Esophagus squamous epithelium (tissue), 4 donors: ENCODE measurements at regions not wholly inside any gene's neighbourhood (a gene's known extent, or its start where the extent isn't known, plus 50 kb on each side); places are given as distances from the start of the nearest gene placed in this dataset.

Source experiments
- POLR2A ChIP-seq, 4 donors: fragments of 450-650 bp; IDR thresholded peaks; one replicate each; pipeline ENCODE4 v1.6.1; 2017; ENCODE audit warnings: antibody characterized with exemption in 4 of 4, mild to moderate bottlenecking in 4 of 4, moderate library complexity in 3 of 4
- TF ChIP-seq, protein P1 (sequence below), 6 experiments: fragments of 450-650 bp in 4 of 6; fragments of 200-600 bp in 2 of 6; sonication (generic) in 2 of 6; IDR thresholded peaks; one replicate each; pipeline ENCODE4 v1.5.1; 2016 to 2019; ENCODE audit warnings: antibody characterized with exemption in 6 of 6, mild to moderate bottlenecking in 4 of 6, moderate library complexity in 4 of 6

DNA sequence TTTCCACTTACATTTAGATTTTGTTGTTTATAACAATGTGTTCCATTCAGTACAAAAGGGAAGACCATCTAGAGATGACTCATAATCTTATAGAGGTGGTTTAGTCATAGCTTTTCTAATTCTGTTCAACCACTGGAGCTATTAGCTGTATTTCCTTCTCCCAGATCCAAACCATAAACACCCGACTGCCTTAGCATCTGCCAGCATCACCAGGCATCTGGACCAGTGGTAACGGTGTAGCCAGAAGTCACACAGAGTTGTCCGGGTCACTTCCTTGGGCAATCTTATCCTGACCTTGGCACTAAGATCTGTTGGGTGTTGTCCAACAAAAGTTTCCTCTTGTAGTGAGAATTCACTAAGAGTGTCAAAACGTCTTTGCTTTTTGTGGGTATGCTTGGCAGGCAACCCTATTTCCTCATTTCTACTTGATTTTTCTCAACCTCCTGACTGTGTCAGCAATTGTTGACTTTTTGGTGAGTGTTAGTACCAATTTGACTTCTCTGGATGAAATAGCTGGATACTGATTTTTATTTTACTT lies 372.1 kb upstream of the B3GALT2 start:
- TF ChIP-seq, protein P1, sequence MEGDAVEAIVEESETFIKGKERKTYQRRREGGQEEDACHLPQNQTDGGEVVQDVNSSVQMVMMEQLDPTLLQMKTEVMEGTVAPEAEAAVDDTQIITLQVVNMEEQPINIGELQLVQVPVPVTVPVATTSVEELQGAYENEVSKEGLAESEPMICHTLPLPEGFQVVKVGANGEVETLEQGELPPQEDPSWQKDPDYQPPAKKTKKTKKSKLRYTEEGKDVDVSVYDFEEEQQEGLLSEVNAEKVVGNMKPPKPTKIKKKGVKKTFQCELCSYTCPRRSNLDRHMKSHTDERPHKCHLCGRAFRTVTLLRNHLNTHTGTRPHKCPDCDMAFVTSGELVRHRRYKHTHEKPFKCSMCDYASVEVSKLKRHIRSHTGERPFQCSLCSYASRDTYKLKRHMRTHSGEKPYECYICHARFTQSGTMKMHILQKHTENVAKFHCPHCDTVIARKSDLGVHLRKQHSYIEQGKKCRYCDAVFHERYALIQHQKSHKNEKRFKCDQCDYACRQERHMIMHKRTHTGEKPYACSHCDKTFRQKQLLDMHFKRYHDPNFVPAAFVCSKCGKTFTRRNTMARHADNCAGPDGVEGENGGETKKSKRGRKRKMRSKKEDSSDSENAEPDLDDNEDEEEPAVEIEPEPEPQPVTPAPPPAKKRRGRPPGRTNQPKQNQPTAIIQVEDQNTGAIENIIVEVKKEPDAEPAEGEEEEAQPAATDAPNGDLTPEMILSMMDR (IDR thresholded peaks at IDR 0.05): no peak
- no peak for TF ChIP-seq POLR2A (IDR thresholded peaks at IDR 0.05)
